Astrocyte of the spinal cord (primary cell): ENCODE measurements at regions not wholly inside any gene's neighbourhood (a gene's known extent, or its start where the extent isn't known, plus 50 kb on each side); places are given as distances from the start of the nearest gene placed in this dataset.

Source experiments
- DNase-seq: peaks from one replicate; pipeline ENCODE4 v3.0.0; 2011; ENCODE audit warnings: low read depth, low spot score
- H3K4me3 ChIP-seq: 2 replicates; pipeline ENCODE4 v1.5.1; 2011; ENCODE audit warnings: low read depth, mild to moderate bottlenecking, low read length, moderate library complexity
- CTCF ChIP-seq: IDR thresholded peaks from 2 replicates; pipeline ENCODE4 v1.5.1; 2012; ENCODE audit warnings: low read depth, mild to moderate bottlenecking, low read length, inconsistent platforms
- in situ Hi-C: cut with HindIII; loops from 2 replicates; pipeline ENCODE4 v1.10.0; 2017; ENCODE audit warnings: low sequenced_read_pairs

GRCh38 chr15:81425905-81426304 lies 51.9 kb upstream of the TMC3 start:
- no peak for DNase-seq
- no peak overlapping the region for H3K4me3 ChIP-seq
- TF ChIP-seq CTCF = no peak
- in situ Hi-C loops = no loop called here
